ENCODE measurements at regions not wholly inside any gene's neighbourhood (a gene's known extent, or its start where the extent isn't known, plus 50 kb on each side); places are given as distances from the start of the nearest gene placed in this dataset.

DNA sequence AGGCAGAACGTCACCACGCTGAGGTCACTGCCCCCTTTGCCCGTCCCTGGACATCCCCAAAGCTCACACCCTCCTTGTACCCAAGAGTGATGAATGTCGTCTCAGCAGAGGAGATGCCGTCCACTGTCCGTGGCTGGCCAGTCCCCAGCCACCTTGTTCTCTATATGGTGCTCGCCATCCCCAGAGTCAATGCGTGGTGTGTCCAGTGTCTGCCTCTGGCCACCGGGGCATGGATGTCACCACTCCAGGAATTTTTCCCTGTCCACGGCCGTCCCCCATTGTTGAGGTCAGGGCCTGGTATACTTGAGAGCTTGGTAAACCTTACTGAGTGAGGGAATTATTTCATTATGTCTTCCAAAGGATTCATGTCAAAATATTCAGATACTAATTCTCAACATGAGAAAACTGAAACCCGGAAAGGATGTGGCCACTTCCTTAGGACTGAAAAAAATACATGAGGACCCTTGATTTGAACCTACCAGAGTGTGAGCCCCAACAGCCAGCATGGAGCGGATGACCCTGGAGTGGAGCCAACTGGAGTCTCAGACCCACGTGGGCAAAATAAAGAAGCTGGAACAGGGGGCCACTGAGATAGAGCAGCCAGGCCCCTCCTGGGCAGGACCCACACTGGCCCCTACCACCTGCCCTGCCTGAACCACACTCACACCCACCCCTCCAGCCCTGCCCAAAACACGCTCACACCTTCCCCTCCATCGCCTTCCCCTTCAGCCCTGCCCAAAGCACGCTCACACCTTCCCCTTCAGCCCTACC, 376.4 kb downstream of the BRD1 start:
- TF ChIP-seq, protein P1, sequence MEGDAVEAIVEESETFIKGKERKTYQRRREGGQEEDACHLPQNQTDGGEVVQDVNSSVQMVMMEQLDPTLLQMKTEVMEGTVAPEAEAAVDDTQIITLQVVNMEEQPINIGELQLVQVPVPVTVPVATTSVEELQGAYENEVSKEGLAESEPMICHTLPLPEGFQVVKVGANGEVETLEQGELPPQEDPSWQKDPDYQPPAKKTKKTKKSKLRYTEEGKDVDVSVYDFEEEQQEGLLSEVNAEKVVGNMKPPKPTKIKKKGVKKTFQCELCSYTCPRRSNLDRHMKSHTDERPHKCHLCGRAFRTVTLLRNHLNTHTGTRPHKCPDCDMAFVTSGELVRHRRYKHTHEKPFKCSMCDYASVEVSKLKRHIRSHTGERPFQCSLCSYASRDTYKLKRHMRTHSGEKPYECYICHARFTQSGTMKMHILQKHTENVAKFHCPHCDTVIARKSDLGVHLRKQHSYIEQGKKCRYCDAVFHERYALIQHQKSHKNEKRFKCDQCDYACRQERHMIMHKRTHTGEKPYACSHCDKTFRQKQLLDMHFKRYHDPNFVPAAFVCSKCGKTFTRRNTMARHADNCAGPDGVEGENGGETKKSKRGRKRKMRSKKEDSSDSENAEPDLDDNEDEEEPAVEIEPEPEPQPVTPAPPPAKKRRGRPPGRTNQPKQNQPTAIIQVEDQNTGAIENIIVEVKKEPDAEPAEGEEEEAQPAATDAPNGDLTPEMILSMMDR (IDR thresholded peaks at IDR 0.05), result no peak
- TF ChIP-seq POLR2A (IDR thresholded peaks at IDR 0.05), result no peak

Data from tibial nerve (tissue), 3 donors.